ENCODE measurements at regions not wholly inside any gene's neighbourhood (a gene's known extent, or its start where the extent isn't known, plus 50 kb on each side); places are given as distances from the start of the nearest gene placed in this dataset.

DNA sequence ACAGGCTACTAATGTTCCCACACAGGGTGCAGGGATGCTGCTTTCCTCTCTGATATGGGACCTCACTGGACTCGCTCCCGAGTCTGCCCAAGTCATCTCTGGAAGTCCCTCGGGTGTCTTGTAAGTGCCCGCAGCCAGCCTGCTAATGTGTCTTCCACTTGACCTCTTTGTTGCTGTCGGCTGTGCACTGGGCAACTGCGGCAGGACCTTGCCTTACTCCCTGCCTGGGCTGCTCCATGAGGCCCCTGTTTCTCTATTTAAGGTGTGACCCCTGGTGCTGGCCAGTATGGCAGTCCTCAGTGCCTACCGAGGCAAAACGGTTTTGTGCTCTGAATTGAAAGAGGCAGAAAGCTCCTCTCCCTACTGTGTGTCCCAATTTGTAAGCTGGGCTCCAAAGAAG is 88.8 kb upstream of the DUSP5 start:
- TF ChIP-seq TAF1 (IDR thresholded peaks at IDR 0.05; ENCODE audit: borderline replicate concordance, low read depth, low read length) (no peak), YY1 (IDR thresholded peaks at IDR 0.05; ENCODE audit: low read depth) (no peak), TCF12 (IDR thresholded peaks at IDR 0.05) (no peak), NFIC (IDR thresholded peaks at IDR 0.05; ENCODE audit: borderline replicate concordance) (no peak)
- Histone ChIP-seq H3K27ac (ENCODE audit: low read depth in 2 of 2, low read length in 1 of 2) (no peak overlapping the region), H2AFZ (ENCODE audit: low read depth) (no peak overlapping the region), H3K9me2 (no peaks in the 10 kb centered on the region), H3F3A (replicated peaks; ENCODE audit: insufficient read depth) (peaks cover 6% of the 10 kb centered on the region), H3K27me3 (ENCODE audit: insufficient read depth) (no peaks in the 10 kb centered on the region), H3K9me3 (no peaks in the 10 kb centered on the region), H3K4me3 (ENCODE audit: low read depth in 2 of 2, low read length in 1 of 2) (no peak overlapping the region), H4K20me1 (ENCODE audit: insufficient read depth) (no peaks in the 10 kb centered on the region), H3K4me1 (ENCODE audit: control insufficient read depth in 1 of 2, insufficient read depth in 2 of 2, low read depth in 1 of 2, low read length in 1 of 2) (peaks cover 28 to 36% of the 10 kb centered on the region in 2 experiments; a peak in 3 of 4 replicates), H3K4me2 (no peak overlapping the region), H3K79me2 (ENCODE audit: insufficient read depth) (no peaks in the 10 kb centered on the region), H3K9ac (no peak overlapping the region), H3K36me3 (replicated peaks in 1 of 2; ENCODE audit: control insufficient read depth in 1 of 2, insufficient read depth in 2 of 2, low read length in 1 of 2) (no peaks in the 10 kb centered on the region)
- no peak for DNase-seq
- WGBS (ENCODE audit: low lambda C conversion rate), result 89% methylated on average over 8 of the region's 8 CpGs
- ChIA-PET CTCF (interaction anchor here (0.9 kb wide), 1 partner anchor 64 kb away, joined by 3 read pairs; no protein-coding TSS in a partner anchor), POLR2A (no interaction called here)

- Histone ChIP-seq H2AFZ (ENCODE audit: low read depth) (no peak overlapping the region), H3K27ac (ENCODE audit: low read depth in 2 of 2, low read length in 1 of 2) (peak overlapping the region; percentile 64 to 87; a peak in 2 of 4 replicates), H3K4me3 (ENCODE audit: low read depth in 2 of 2, low read length in 1 of 2) (no peak overlapping the region), H3K4me2 (no peak overlapping the region), H3K9me2 (no peaks in the 10 kb centered on the region), H3F3A (replicated peaks; ENCODE audit: insufficient read depth) (peaks cover 11% of the 10 kb centered on the region), H4K20me1 (ENCODE audit: insufficient read depth) (no peaks in the 10 kb centered on the region), H3K27me3 (ENCODE audit: insufficient read depth) (no peaks in the 10 kb centered on the region), H3K36me3 (replicated peaks in 1 of 2; ENCODE audit: control insufficient read depth in 1 of 2, insufficient read depth in 2 of 2, low read length in 1 of 2) (no peaks in the 10 kb centered on the region), H3K9ac (no peak overlapping the region), H3K9me3 (no peaks in the 10 kb centered on the region), H3K4me1 (ENCODE audit: control insufficient read depth in 1 of 2, insufficient read depth in 2 of 2, low read depth in 1 of 2, low read length in 1 of 2) (peaks cover 28 to 39% of the 10 kb centered on the region in 2 experiments; a peak in 3 of 4 replicates), H3K79me2 (ENCODE audit: insufficient read depth) (no peaks in the 10 kb centered on the region)
- DNase-seq, result no peak
- 85% methylated on average over 3 of the region's 4 CpGs for WGBS (ENCODE audit: low lambda C conversion rate)
- ChIA-PET CTCF (no interaction called here), POLR2A (no interaction called here)
- TF ChIP-seq GABPA (IDR thresholded peaks at IDR 0.05; ENCODE audit: low read depth) (no peak), FOSL2 (IDR thresholded peaks at IDR 0.05; ENCODE audit: borderline replicate concordance, low read depth) (no peak), SIN3A (IDR thresholded peaks at IDR 0.05; ENCODE audit: borderline replicate concordance, low read depth, low read length) (no peak), MAX (IDR thresholded peaks at IDR 0.05; ENCODE audit: low read depth) (no peak), RFX5 (IDR thresholded peaks at IDR 0.05; ENCODE audit: low read length) (no peak), FOXJ3 (CRISPR knock-in tag; IDR thresholded peaks at IDR 0.05) (no peak), REST (IDR thresholded peaks at IDR 0.05; ENCODE audit: low read depth, low read length) (no peak), POLR2AphosphoS5 (IDR thresholded peaks at IDR 0.05; ENCODE audit: low read depth, low read length) (no peak), RAD21 (IDR thresholded peaks at IDR 0.05; ENCODE audit: low read length) (no peak), RXRA (IDR thresholded peaks at IDR 0.05; ENCODE audit: borderline replicate concordance, low read depth) (no peak), YY1 (IDR thresholded peaks at IDR 0.05; ENCODE audit: low read depth) (no peak), MEF2A (IDR thresholded peaks at IDR 0.05; ENCODE audit: borderline replicate concordance, low read depth) (no peak), EZH2phosphoT487 (IDR thresholded peaks at IDR 0.05; ENCODE audit: borderline replicate concordance, low read depth) (no peak), TEAD4 (IDR thresholded peaks at IDR 0.05; ENCODE audit: borderline replicate concordance, insufficient read depth) (no peak)
- TF ChIP-seq, protein P1, sequence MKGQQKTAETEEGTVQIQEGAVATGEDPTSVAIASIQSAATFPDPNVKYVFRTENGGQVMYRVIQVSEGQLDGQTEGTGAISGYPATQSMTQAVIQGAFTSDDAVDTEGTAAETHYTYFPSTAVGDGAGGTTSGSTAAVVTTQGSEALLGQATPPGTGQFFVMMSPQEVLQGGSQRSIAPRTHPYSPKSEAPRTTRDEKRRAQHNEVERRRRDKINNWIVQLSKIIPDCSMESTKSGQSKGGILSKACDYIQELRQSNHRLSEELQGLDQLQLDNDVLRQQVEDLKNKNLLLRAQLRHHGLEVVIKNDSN (IDR thresholded peaks at IDR 0.05; ENCODE audit: borderline replicate concordance, low read depth), result no peak
- TF ChIP-seq, protein P2, sequence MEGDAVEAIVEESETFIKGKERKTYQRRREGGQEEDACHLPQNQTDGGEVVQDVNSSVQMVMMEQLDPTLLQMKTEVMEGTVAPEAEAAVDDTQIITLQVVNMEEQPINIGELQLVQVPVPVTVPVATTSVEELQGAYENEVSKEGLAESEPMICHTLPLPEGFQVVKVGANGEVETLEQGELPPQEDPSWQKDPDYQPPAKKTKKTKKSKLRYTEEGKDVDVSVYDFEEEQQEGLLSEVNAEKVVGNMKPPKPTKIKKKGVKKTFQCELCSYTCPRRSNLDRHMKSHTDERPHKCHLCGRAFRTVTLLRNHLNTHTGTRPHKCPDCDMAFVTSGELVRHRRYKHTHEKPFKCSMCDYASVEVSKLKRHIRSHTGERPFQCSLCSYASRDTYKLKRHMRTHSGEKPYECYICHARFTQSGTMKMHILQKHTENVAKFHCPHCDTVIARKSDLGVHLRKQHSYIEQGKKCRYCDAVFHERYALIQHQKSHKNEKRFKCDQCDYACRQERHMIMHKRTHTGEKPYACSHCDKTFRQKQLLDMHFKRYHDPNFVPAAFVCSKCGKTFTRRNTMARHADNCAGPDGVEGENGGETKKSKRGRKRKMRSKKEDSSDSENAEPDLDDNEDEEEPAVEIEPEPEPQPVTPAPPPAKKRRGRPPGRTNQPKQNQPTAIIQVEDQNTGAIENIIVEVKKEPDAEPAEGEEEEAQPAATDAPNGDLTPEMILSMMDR (IDR thresholded peaks at IDR 0.05), result no peak
- TF ChIP-seq, protein P3, sequence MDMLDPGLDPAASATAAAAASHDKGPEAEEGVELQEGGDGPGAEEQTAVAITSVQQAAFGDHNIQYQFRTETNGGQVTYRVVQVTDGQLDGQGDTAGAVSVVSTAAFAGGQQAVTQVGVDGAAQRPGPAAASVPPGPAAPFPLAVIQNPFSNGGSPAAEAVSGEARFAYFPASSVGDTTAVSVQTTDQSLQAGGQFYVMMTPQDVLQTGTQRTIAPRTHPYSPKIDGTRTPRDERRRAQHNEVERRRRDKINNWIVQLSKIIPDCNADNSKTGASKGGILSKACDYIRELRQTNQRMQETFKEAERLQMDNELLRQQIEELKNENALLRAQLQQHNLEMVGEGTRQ (IDR thresholded peaks at IDR 0.05; ENCODE audit: borderline replicate concordance, low read depth, low read length), result no peak
Observed at GRCh38 chr10:110409488-110409887, 88.2 kb upstream of the DUSP5 start.
